Fibroblast of lung (primary cell): ENCODE measurements at regions not wholly inside any gene's neighbourhood (a gene's known extent, or its start where the extent isn't known, plus 50 kb on each side); places are given as distances from the start of the nearest gene placed in this dataset.

Experiments used
- CTCF ChIP-seq, 2 donors: IDR thresholded peaks in 1 of 2; conservative IDR thresholded peaks in 1 of 2; 1 replicate in 1 of 2; 2 replicates in 1 of 2; pipeline ENCODE4 v1.5.1; 2011 to 2012; ENCODE audit warnings: low read length in 2 of 2, control low read depth in 1 of 2, inconsistent platforms in 1 of 2, low read depth in 1 of 2, mild to moderate bottlenecking in 1 of 2
- EZH2 ChIP-seq: IDR thresholded peaks from 2 replicates; pipeline ENCODE4 v1.5.1; 2012; ENCODE audit warnings: low read length, control low read depth, mild to moderate bottlenecking; ENCODE audit errors: missing control alignments

GRCh38 chr7:119916501-119916900, 356.5 kb upstream of the KCND2 start:
- no peak for TF ChIP-seq CTCF (conservative IDR thresholded peaks at IDR 0.05 in 1 of 2, IDR thresholded peaks at IDR 0.05 in 1 of 2; ENCODE audit: low read depth in 1 of 2, low read length in 2 of 2)
- TF ChIP-seq EZH2, result no peak
